ENCODE measurements at regions not wholly inside any gene's neighbourhood (a gene's known extent, or its start where the extent isn't known, plus 50 kb on each side); places are given as distances from the start of the nearest gene placed in this dataset.

DNA sequence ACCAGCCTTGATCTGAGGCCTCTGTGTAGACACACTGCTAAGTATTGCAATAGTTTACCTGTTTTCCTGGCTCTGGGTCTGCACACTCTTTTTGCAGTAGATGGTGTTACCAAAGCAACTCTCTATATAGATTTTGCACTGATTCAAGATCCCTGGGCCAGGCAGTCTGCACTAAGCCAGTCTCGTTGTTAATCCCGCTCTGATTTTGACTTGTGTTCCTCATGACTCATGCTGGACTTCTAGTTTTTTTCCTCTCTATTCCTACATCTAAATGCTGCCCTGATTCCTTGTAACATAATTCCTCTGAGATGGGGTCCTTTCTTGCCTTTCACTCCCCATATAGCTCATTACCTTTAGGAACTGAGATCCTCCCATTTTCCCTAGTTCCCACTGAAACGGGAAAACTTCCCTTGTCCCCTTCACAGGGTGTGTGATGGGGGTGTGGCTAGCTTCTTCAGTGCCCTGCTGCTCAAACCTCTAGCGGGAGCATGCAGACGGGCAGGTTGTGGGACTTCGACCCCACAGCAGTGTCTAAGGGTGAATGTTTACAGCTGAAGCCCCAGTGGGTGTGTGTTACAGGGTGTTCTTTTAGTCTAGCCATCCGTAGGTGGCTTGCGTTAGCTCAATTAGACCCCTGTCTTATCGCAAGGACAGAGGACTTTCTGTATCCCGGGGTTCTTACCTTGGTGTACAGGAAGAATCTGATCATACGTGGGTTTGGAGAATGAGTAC lies 106.5 kb upstream of the RAB3GAP2 start:
- TF ChIP-seq, protein P1, sequence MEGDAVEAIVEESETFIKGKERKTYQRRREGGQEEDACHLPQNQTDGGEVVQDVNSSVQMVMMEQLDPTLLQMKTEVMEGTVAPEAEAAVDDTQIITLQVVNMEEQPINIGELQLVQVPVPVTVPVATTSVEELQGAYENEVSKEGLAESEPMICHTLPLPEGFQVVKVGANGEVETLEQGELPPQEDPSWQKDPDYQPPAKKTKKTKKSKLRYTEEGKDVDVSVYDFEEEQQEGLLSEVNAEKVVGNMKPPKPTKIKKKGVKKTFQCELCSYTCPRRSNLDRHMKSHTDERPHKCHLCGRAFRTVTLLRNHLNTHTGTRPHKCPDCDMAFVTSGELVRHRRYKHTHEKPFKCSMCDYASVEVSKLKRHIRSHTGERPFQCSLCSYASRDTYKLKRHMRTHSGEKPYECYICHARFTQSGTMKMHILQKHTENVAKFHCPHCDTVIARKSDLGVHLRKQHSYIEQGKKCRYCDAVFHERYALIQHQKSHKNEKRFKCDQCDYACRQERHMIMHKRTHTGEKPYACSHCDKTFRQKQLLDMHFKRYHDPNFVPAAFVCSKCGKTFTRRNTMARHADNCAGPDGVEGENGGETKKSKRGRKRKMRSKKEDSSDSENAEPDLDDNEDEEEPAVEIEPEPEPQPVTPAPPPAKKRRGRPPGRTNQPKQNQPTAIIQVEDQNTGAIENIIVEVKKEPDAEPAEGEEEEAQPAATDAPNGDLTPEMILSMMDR (conservative IDR thresholded peaks at IDR 0.05; ENCODE audit: low read length), result no peak
- TF ChIP-seq EZH2phosphoT487 (IDR thresholded peaks at IDR 0.05; ENCODE audit: borderline replicate concordance, low read depth, low read length), result no peak

Data from OCI-LY7 (cell line).